GM12864 (cell line): ENCODE measurements at regions not wholly inside any gene's neighbourhood (a gene's known extent, or its start where the extent isn't known, plus 50 kb on each side); places are given as distances from the start of the nearest gene placed in this dataset.

Source experiments
- DNase-seq: peaks from one replicate; pipeline ENCODE4 v3.0.0-alpha.2; 2011; ENCODE audit warnings: low read depth
- H3K4me3 ChIP-seq: 2 replicates; pipeline ENCODE4 v1.5.1; 2011; ENCODE audit warnings: mild to moderate bottlenecking, low read depth, low read length, control low read depth
- CTCF ChIP-seq: IDR thresholded peaks from 2 replicates; pipeline ENCODE4 v1.5.1; 2011; ENCODE audit warnings: low read depth, mild to moderate bottlenecking, moderate library complexity, low read length, control low read depth, inconsistent platforms; ENCODE audit errors: missing control alignments

- DNase-seq: no peak
- H3K4me3 ChIP-seq: no peak overlapping the region
- no peak for TF ChIP-seq CTCF
Measured at GRCh38 chr9:32306006-32306405, 78.4 kb upstream of the ACO1 start.

GRCh38 chr9:32319312-32319929 lies 65.0 kb upstream of the ACO1 start:
- DNase-seq: no peak
- no peak overlapping the region for H3K4me3 ChIP-seq
- TF ChIP-seq CTCF: no peak

GRCh38 chr9:32322622-32323021 lies 61.8 kb upstream of the ACO1 start:
- H3K4me3 ChIP-seq: no peak overlapping the region
- DNase-seq: no peak
- no peak for TF ChIP-seq CTCF

GRCh38 chr9:32326146-32326545 lies 58.3 kb upstream of the ACO1 start:
- TF ChIP-seq CTCF: no peak
- DNase-seq: no peak
- H3K4me3 ChIP-seq: no peak overlapping the region

GRCh38 chr9:32331240-32331639 lies 53.2 kb upstream of the ACO1 start:
- TF ChIP-seq CTCF: no peak
- DNase-seq: no peak
- H3K4me3 ChIP-seq: no peak overlapping the region

GRCh38 chr9:32334112-32334511 lies 50.3 kb upstream of the ACO1 start:
- DNase-seq: no peak
- TF ChIP-seq CTCF: no peak
- H3K4me3 ChIP-seq: no peak overlapping the region
